HCT116 (cell line): ENCODE measurements at regions not wholly inside any gene's neighbourhood (a gene's known extent, or its start where the extent isn't known, plus 50 kb on each side); places are given as distances from the start of the nearest gene placed in this dataset.

Experiments used
- CEBPB ChIP-seq: IDR thresholded peaks from 2 replicates; pipeline ENCODE4 v1.6.1; 2012; ENCODE audit warnings: low read depth
- CTCF ChIP-seq, 3 experiments: fragments of 200-600 bp in 1 of 3; sonication (generic) in 1 of 3; IDR thresholded peaks in 2 of 3; conservative IDR thresholded peaks in 1 of 3; 2 replicates each; pipeline ENCODE4 v1.5.1; 2012 to 2017; ENCODE audit warnings: low read depth in 2 of 3, low read length in 2 of 3, antibody characterized with exemption in 1 of 3, borderline replicate concordance in 1 of 3, control low read depth in 1 of 3, mild to moderate bottlenecking in 1 of 3, mixed read lengths in 1 of 3, mixed run types in 1 of 3, moderate library complexity in 1 of 3; ENCODE audit not compliant: insufficient read depth in 1 of 3
- EGR1 ChIP-seq: IDR thresholded peaks from 2 replicates; pipeline ENCODE4 v1.6.1; 2012; ENCODE audit warnings: low read depth
- ELF1 ChIP-seq: IDR thresholded peaks from 2 replicates; pipeline ENCODE4 v1.6.1; 2012; ENCODE audit warnings: low read depth, borderline replicate concordance
- POLR2A ChIP-seq: IDR thresholded peaks from 2 replicates; pipeline ENCODE4 v1.7.0; 2011; ENCODE audit warnings: borderline replicate concordance; ENCODE audit not compliant: insufficient read depth, insufficient read length; ENCODE audit errors: extremely low read depth
- RAD21 ChIP-seq: IDR thresholded peaks from 2 replicates; pipeline ENCODE4 v1.6.1; 2012; ENCODE audit warnings: low read depth, mild to moderate bottlenecking
- REST ChIP-seq: IDR thresholded peaks from 2 replicates; pipeline ENCODE4 v1.6.1; 2012; ENCODE audit warnings: low read depth
- SIN3A ChIP-seq: IDR thresholded peaks from 2 replicates; pipeline ENCODE4 v1.6.1; 2012; ENCODE audit warnings: low read depth
- SP1 ChIP-seq: IDR thresholded peaks from 2 replicates; pipeline ENCODE4 v1.6.1; 2012; ENCODE audit warnings: low read depth
- SRF ChIP-seq: IDR thresholded peaks from 2 replicates; pipeline ENCODE4 v1.6.1; 2012; ENCODE audit warnings: low read depth
- YY1 ChIP-seq: IDR thresholded peaks from 2 replicates; pipeline ENCODE4 v1.6.1; 2011; ENCODE audit warnings: low read length, low read depth, moderate library complexity, mild to moderate bottlenecking; ENCODE audit not compliant: insufficient replicate concordance; ENCODE audit errors: extremely low read depth
- ZNF274 ChIP-seq: fragments of 200-500 bp; sonication (Bioruptor generic); IDR thresholded peaks from 2 replicates; pipeline ENCODE4 v1.6.1; 2014; ENCODE audit warnings: mild to moderate bottlenecking, low read depth, low read length, inconsistent platforms
- TF ChIP-seq, protein P1 (sequence below): IDR thresholded peaks from 2 replicates; pipeline ENCODE4 v1.6.1; 2012

DNA sequence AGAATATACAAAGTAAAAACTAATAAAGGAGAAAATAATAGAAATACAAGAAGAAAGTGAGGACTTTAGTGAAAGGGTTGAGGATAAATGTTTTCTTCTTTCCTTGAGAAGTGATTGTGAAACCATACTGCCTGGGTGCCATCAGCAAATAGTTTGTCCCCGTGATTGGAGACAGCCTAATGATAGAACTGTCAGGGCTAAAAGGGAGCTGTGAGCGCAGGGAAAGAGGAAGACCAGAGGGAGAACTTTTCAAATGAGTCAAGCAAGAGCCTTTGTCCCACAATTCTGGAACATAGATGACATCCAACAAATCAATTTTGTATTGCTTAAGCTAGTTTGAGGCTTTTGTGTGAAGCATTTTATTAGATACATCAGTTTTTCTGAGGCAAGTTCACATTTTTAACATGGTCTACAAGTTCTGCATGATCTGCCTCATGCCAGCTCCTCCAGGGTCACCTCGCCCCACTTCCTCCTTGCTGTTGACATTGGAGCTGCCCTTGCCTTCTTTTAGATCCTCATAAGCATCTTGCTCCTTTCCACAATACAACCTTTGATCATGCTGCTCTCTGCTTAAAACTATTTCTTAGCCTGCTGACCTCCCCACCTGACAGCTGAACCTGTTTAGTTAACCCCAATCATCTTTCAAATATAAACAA is 213.4 kb upstream of the REG3G start (continued):
- TF ChIP-seq REST (no peak), EGR1 (no peak), ZNF274 (no peak), RAD21 (no peak), ELF1 (no peak), CTCF (IDR thresholded peaks at IDR 0.05 in 2 of 3, conservative IDR thresholded peaks at IDR 0.05 in 1 of 3; ENCODE audit: borderline replicate concordance in 1 of 3, insufficient read depth in 1 of 3, low read depth in 2 of 3, low read length in 2 of 3) (no peak), YY1 (no peak), CEBPB (no peak), SRF (no peak), POLR2A (no peak), SP1 (no peak), SIN3A (no peak)
- TF ChIP-seq, protein P1, sequence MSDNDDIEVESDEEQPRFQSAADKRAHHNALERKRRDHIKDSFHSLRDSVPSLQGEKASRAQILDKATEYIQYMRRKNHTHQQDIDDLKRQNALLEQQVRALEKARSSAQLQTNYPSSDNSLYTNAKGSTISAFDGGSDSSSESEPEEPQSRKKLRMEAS: no peak
